Limb (tissue), 2 donors: ENCODE measurements at regions not wholly inside any gene's neighbourhood (a gene's known extent, or its start where the extent isn't known, plus 50 kb on each side); places are given as distances from the start of the nearest gene placed in this dataset.

Experiments
- DNase-seq, 2 donors: peaks; one replicate each; pipeline ENCODE4 v3.0.0-alpha.2; 2016; ENCODE audit errors: extremely low spot score in 2 of 2

GRCh38 chr11:120034176-120034875 is 103.6 kb downstream of the TRIM29 start:
- no peak for DNase-seq

GRCh38 chr11:120032766-120033390 is 105.0 kb downstream of the TRIM29 start:
- no peak for DNase-seq

GRCh38 chr11:120031612-120032600 is 106.0 kb downstream of the TRIM29 start:
- DNase-seq = no peak

- no peak for DNase-seq
Observed at GRCh38 chr11:120031156-120031555, 106.8 kb downstream of the TRIM29 start.

GRCh38 chr11:120030411-120030810 is 107.5 kb downstream of the TRIM29 start:
- no peak for DNase-seq

GRCh38 chr11:120029321-120029720 is 108.6 kb downstream of the TRIM29 start:
- DNase-seq = no peak

GRCh38 chr11:120028897-120029258 is 109.0 kb downstream of the TRIM29 start:
- no peak for DNase-seq

GRCh38 chr11:120028181-120028896 is 109.6 kb downstream of the TRIM29 start:
- no peak for DNase-seq

GRCh38 chr11:120027546-120028180 is 110.2 kb downstream of the TRIM29 start:
- no peak for DNase-seq

- DNase-seq = no peak
Observed at GRCh38 chr11:120025606-120026335, 112.1 kb downstream of the TRIM29 start.

GRCh38 chr11:120024586-120024985 is 113.3 kb downstream of the TRIM29 start:
- no peak for DNase-seq

GRCh38 chr11:120024046-120024445 is 113.9 kb downstream of the TRIM29 start:
- DNase-seq = no peak

GRCh38 chr11:120023551-120023950 is 114.4 kb downstream of the TRIM29 start:
- no peak for DNase-seq

- no peak for DNase-seq
Observed at GRCh38 chr11:120023120-120023519, 114.8 kb downstream of the TRIM29 start.

GRCh38 chr11:120022617-120023016 is 115.3 kb downstream of the TRIM29 start:
- no peak for DNase-seq

GRCh38 chr11:120021978-120022377 is 115.9 kb downstream of the TRIM29 start:
- DNase-seq = no peak

- DNase-seq = no peak
Observed at GRCh38 chr11:120021391-120021953, 116.4 kb downstream of the TRIM29 start.

GRCh38 chr11:120020981-120021380 is 116.9 kb downstream of the TRIM29 start:
- no peak for DNase-seq

- no peak for DNase-seq
Observed at GRCh38 chr11:120020486-120020885, 117.4 kb downstream of the TRIM29 start.

- DNase-seq = no peak
Observed at GRCh38 chr11:120019191-120019590, 118.7 kb downstream of the TRIM29 start.
